ENCODE measurements at regions not wholly inside any gene's neighbourhood (a gene's known extent, or its start where the extent isn't known, plus 50 kb on each side); places are given as distances from the start of the nearest gene placed in this dataset.

GRCh38 chr6:126531286-126531685, 191.4 kb downstream of the CENPW start:
- intact Hi-C loops (cut with micrococcal nuclease): no loop called here
- Mint-ChIP-seq H3K27ac (no peak overlapping the region), H3K27me3 (ENCODE audit: low read depth) (no peaks in the 10 kb centered on the region), H3K9me3 (no peaks in the 10 kb centered on the region), H3K4me3 (no peak overlapping the region), H3K36me3 (ENCODE audit: low read depth) (no peaks in the 10 kb centered on the region), H3K4me1 (ENCODE audit: low read depth) (no peaks in the 10 kb centered on the region)
- CTCF ChIA-PET: no interaction called here
- DNase-seq: no peak

GRCh38 chr6:126531840-126532239, 191.9 kb downstream of the CENPW start:
- intact Hi-C loops (cut with micrococcal nuclease): no loop called here
- H3K4me1 Mint-ChIP-seq (ENCODE audit: low read depth): no peaks in the 10 kb centered on the region
- DNase-seq: no peak

GRCh38 chr6:126534401-126534800, 194.5 kb downstream of the CENPW start:
- CTCF ChIA-PET: no interaction called here
- no peaks in the 10 kb centered on the region for H3K4me1 Mint-ChIP-seq (ENCODE audit: low read depth)
- H3K36me3 Mint-ChIP-seq (ENCODE audit: low read depth): no peaks in the 10 kb centered on the region
- no peaks in the 10 kb centered on the region for H3K27me3 Mint-ChIP-seq (ENCODE audit: low read depth)
- no peak overlapping the region for H3K4me3 Mint-ChIP-seq
- H3K27ac Mint-ChIP-seq: no peak overlapping the region
- H3K9me3 Mint-ChIP-seq: no peaks in the 10 kb centered on the region
- intact Hi-C loops (cut with micrococcal nuclease): no loop called here
- DNase-seq: no peak

More at GRCh38 chr6:126531840-126532239, 191.9 kb downstream of the CENPW start:
- Mint-ChIP-seq H3K27me3 (ENCODE audit: low read depth) (no peaks in the 10 kb centered on the region), H3K9me3 (no peaks in the 10 kb centered on the region), H3K27ac (no peak overlapping the region), H3K4me3 (no peak overlapping the region), H3K36me3 (ENCODE audit: low read depth) (no peaks in the 10 kb centered on the region)
- CTCF ChIA-PET: no interaction called here

GRCh38 chr6:126535138-126535537, 195.2 kb downstream of the CENPW start:
- Mint-ChIP-seq H3K36me3 (ENCODE audit: low read depth) (no peaks in the 10 kb centered on the region), H3K9me3 (no peaks in the 10 kb centered on the region), H3K4me1 (ENCODE audit: low read depth) (no peaks in the 10 kb centered on the region), H3K27ac (no peak overlapping the region), H3K27me3 (ENCODE audit: low read depth) (no peaks in the 10 kb centered on the region), H3K4me3 (no peak overlapping the region)
- intact Hi-C loops (cut with micrococcal nuclease): no loop called here
- DNase-seq: no peak
- CTCF ChIA-PET: no interaction called here

- Mint-ChIP-seq H3K36me3 (ENCODE audit: low read depth) (no peaks in the 10 kb centered on the region), H3K4me1 (ENCODE audit: low read depth) (no peaks in the 10 kb centered on the region), H3K4me3 (no peak overlapping the region), H3K27me3 (ENCODE audit: low read depth) (no peaks in the 10 kb centered on the region), H3K27ac (no peak overlapping the region), H3K9me3 (no peaks in the 10 kb centered on the region)
- intact Hi-C loops (cut with micrococcal nuclease): no loop called here
- CTCF ChIA-PET: no interaction called here
- DNase-seq: no peak
Measured at GRCh38 chr6:126535595-126535994, 195.7 kb downstream of the CENPW start.

GRCh38 chr6:126537061-126537816, 197.3 kb downstream of the CENPW start:
- CTCF ChIA-PET: no interaction called here
- DNase-seq: no peak
- Mint-ChIP-seq H3K27me3 (ENCODE audit: low read depth) (no peaks in the 10 kb centered on the region), H3K4me1 (ENCODE audit: low read depth) (no peaks in the 10 kb centered on the region), H3K9me3 (no peaks in the 10 kb centered on the region), H3K27ac (no peak overlapping the region), H3K4me3 (no peak overlapping the region), H3K36me3 (ENCODE audit: low read depth) (no peaks in the 10 kb centered on the region)
- intact Hi-C loops (cut with micrococcal nuclease): no loop called here

GRCh38 chr6:126539022-126539421, 199.1 kb downstream of the CENPW start:
- CTCF ChIA-PET: no interaction called here
- intact Hi-C loops (cut with micrococcal nuclease): no loop called here
- no peak for DNase-seq
- Mint-ChIP-seq H3K9me3 (no peaks in the 10 kb centered on the region), H3K27ac (no peak overlapping the region), H3K36me3 (ENCODE audit: low read depth) (no peaks in the 10 kb centered on the region), H3K4me1 (ENCODE audit: low read depth) (no peaks in the 10 kb centered on the region), H3K27me3 (ENCODE audit: low read depth) (no peaks in the 10 kb centered on the region), H3K4me3 (no peak overlapping the region)

- CTCF ChIA-PET: no interaction called here
- Mint-ChIP-seq H3K36me3 (ENCODE audit: low read depth) (no peaks in the 10 kb centered on the region), H3K4me3 (no peak overlapping the region), H3K27ac (no peak overlapping the region), H3K4me1 (ENCODE audit: low read depth) (no peaks in the 10 kb centered on the region), H3K9me3 (no peaks in the 10 kb centered on the region), H3K27me3 (ENCODE audit: low read depth) (no peaks in the 10 kb centered on the region)
- no peak for DNase-seq
- intact Hi-C loops (cut with micrococcal nuclease): no loop called here
Measured at GRCh38 chr6:126540161-126540560, 200.2 kb downstream of the CENPW start.

- no peak for DNase-seq
- H3K36me3 Mint-ChIP-seq (ENCODE audit: low read depth): no peaks in the 10 kb centered on the region
- H3K9me3 Mint-ChIP-seq: no peaks in the 10 kb centered on the region
- no peak overlapping the region for H3K4me3 Mint-ChIP-seq
- H3K27me3 Mint-ChIP-seq (ENCODE audit: low read depth): no peaks in the 10 kb centered on the region
- no peak overlapping the region for H3K27ac Mint-ChIP-seq
- CTCF ChIA-PET: no interaction called here
- H3K4me1 Mint-ChIP-seq (ENCODE audit: low read depth): no peaks in the 10 kb centered on the region
- intact Hi-C loops (cut with micrococcal nuclease): no loop called here
Measured at GRCh38 chr6:126541806-126542491, 202.0 kb downstream of the CENPW start.

- Mint-ChIP-seq H3K27me3 (ENCODE audit: low read depth) (no peaks in the 10 kb centered on the region), H3K36me3 (ENCODE audit: low read depth) (no peaks in the 10 kb centered on the region), H3K4me3 (no peak overlapping the region), H3K4me1 (ENCODE audit: low read depth) (no peaks in the 10 kb centered on the region), H3K9me3 (no peaks in the 10 kb centered on the region), H3K27ac (no peak overlapping the region)
- intact Hi-C loops (cut with micrococcal nuclease): no loop called here
- DNase-seq: no peak
- CTCF ChIA-PET: no interaction called here
Measured at GRCh38 chr6:126546541-126547120, 206.7 kb downstream of the CENPW start.

- Mint-ChIP-seq H3K27me3 (ENCODE audit: low read depth) (no peaks in the 10 kb centered on the region), H3K4me1 (ENCODE audit: low read depth) (no peaks in the 10 kb centered on the region), H3K4me3 (no peak overlapping the region), H3K36me3 (ENCODE audit: low read depth) (no peaks in the 10 kb centered on the region), H3K27ac (no peak overlapping the region), H3K9me3 (no peaks in the 10 kb centered on the region)
- DNase-seq: no peak
- CTCF ChIA-PET: interaction anchor here (0.7 kb wide), 1 partner anchor 8 kb away, joined by 3 read pairs; no protein-coding TSS in a partner anchor
- intact Hi-C loops (cut with micrococcal nuclease): no loop called here
Measured at GRCh38 chr6:126548300-126548699, 208.4 kb downstream of the CENPW start.

- Mint-ChIP-seq H3K27me3 (ENCODE audit: low read depth) (no peaks in the 10 kb centered on the region), H3K27ac (no peak overlapping the region), H3K9me3 (no peaks in the 10 kb centered on the region), H3K36me3 (ENCODE audit: low read depth) (no peaks in the 10 kb centered on the region), H3K4me1 (ENCODE audit: low read depth) (no peaks in the 10 kb centered on the region), H3K4me3 (no peak overlapping the region)
- no peak for DNase-seq
- CTCF ChIA-PET: no interaction called here
- intact Hi-C loops (cut with micrococcal nuclease): no loop called here
Measured at GRCh38 chr6:126550323-126550722, 210.4 kb downstream of the CENPW start.

GRCh38 chr6:126551832-126552231, 211.9 kb downstream of the CENPW start:
- H3K27ac Mint-ChIP-seq: no peak overlapping the region
- no peaks in the 10 kb centered on the region for H3K27me3 Mint-ChIP-seq (ENCODE audit: low read depth)
- H3K4me1 Mint-ChIP-seq (ENCODE audit: low read depth): no peaks in the 10 kb centered on the region
- CTCF ChIA-PET: no interaction called here
- no peaks in the 10 kb centered on the region for H3K9me3 Mint-ChIP-seq
- no peak for DNase-seq
- no peaks in the 10 kb centered on the region for H3K36me3 Mint-ChIP-seq (ENCODE audit: low read depth)
- no peak overlapping the region for H3K4me3 Mint-ChIP-seq
- intact Hi-C loops (cut with micrococcal nuclease): no loop called here

All from activated naive CD4-positive, alpha-beta T cell treated with anti-CD3 and anti-CD28 coated beads for 36 hours (primary cell).